HCT116 (cell line): ENCODE measurements at regions not wholly inside any gene's neighbourhood (a gene's known extent, or its start where the extent isn't known, plus 50 kb on each side); places are given as distances from the start of the nearest gene placed in this dataset.

Experiments
- ATAC-seq: fragments of 200-7000 bp; cut with Tn5 transposase; 2 replicates; pipeline ENCODE4 v1.9.1; 2020; ENCODE audit warnings: mild to moderate bottlenecking, moderate library complexity
- BruUV-seq: library from RNA; stranded (reverse); fragments of 400-500 nt; replicated peaks from 2 replicates; lab custom pipeline; 2021; lab: Mats Ljungman, UMichigan
- CTCF ChIA-PET: fragments of 300-600 bp; sonication (Branson Sonifier 250); formaldehyde crosslinking; loops from one replicate; lab custom pipeline; 2021; ENCODE audit warnings: antibody characterized with exemption; lab: Charles Lee
- POLR2A ChIA-PET: fragments of 300-600, 350-600 bp; sonication (Branson Sonifier 250); formaldehyde crosslinking; loops from one replicate; lab custom pipeline; 2021; ENCODE audit warnings: antibody characterized with exemption; lab: Charles Lee
- RAD21 ChIA-PET, 2 experiments: fragments of 300-600 bp; sonication (Branson Sonifier 250); formaldehyde crosslinking; loops; one replicate each; lab custom pipeline; 2023; ENCODE audit warnings: low total read pairs in 2 of 2; ENCODE audit not compliant: uncharacterized antibody in 2 of 2, unreplicated experiment in 2 of 2, low non-redundant PET in 1 of 2; lab: Charles Lee
- DNase-seq: peaks from one replicate; pipeline ENCODE4 v3.0.0-alpha.2; 2010; ENCODE audit warnings: low read depth, low spot score
- H2AFZ ChIP-seq: fragments of 200-600 bp; shearing (Covaris generic), sonication (generic); 2 replicates; pipeline ENCODE4 v1.6.1; 2017; ENCODE audit warnings: low read depth, mixed run types, mixed read lengths, antibody characterized with exemption, low read length; ENCODE audit not compliant: poor library complexity, severe bottlenecking
- H3K27ac ChIP-seq: 2 replicates; pipeline ENCODE4 v1.5.1; 2012; ENCODE audit warnings: low read depth, low read length
- H3K27me3 ChIP-seq: fragments of 200-600 bp; sonication (generic); 2 replicates; pipeline ENCODE4 v1.6.1; 2016; ENCODE audit warnings: mixed run types, low read length, mixed read lengths; ENCODE audit not compliant: insufficient read depth
- H3K36me3 ChIP-seq, 2 experiments: fragments of 200-500 bp in 1 of 2; fragments of 200-600 bp in 1 of 2; sonication (Bioruptor generic) in 1 of 2; sonication (generic) in 1 of 2; 2 replicates each; pipeline versions ENCODE4 v1.5.1 to v1.6.1; 2014 to 2016; ENCODE audit warnings: low read length in 2 of 2, inconsistent platforms in 1 of 2, mixed read lengths in 1 of 2, mixed run types in 1 of 2; ENCODE audit not compliant: insufficient read depth in 2 of 2, control insufficient read depth in 1 of 2
- H3K4me1 ChIP-seq, 2 experiments: fragments of 200-600 bp in 1 of 2; sonication (generic) in 1 of 2; 2 replicates each; pipeline versions ENCODE4 v1.5.1 to v1.6.1; 2012 to 2017; ENCODE audit warnings: low read length in 2 of 2, inconsistent platforms in 1 of 2, mild to moderate bottlenecking in 1 of 2, mixed read lengths in 1 of 2, mixed run types in 1 of 2, moderate library complexity in 1 of 2; ENCODE audit not compliant: insufficient read depth in 2 of 2, control insufficient read depth in 1 of 2
- H3K4me2 ChIP-seq: fragments of 200-600 bp; sonication (generic); 2 replicates; pipeline ENCODE4 v1.6.1; 2017; ENCODE audit warnings: mixed run types, low read length, mixed read lengths
- H3K4me3 ChIP-seq, 2 experiments: fragments of 200-600 bp in 1 of 2; sonication (generic) in 1 of 2; replicated peaks in 1 of 2; 2 replicates each; pipeline ENCODE4 v1.5.1; 2011 to 2016; ENCODE audit warnings: low read length in 2 of 2, control low read depth in 1 of 2, low read depth in 1 of 2, mild to moderate bottlenecking in 1 of 2, mixed read lengths in 1 of 2, mixed run types in 1 of 2
- H3K79me2 ChIP-seq: fragments of 200-600 bp; sonication (generic); 2 replicates; pipeline ENCODE4 v1.6.1; 2017; ENCODE audit warnings: mild to moderate bottlenecking, mixed run types, low read length, moderate library complexity, mixed read lengths; ENCODE audit not compliant: insufficient read depth
- H3K9ac ChIP-seq: fragments of 200-600 bp; sonication (generic); 2 replicates; pipeline ENCODE4 v1.6.1; 2016; ENCODE audit warnings: low read length, mixed read lengths
- H3K9me2 ChIP-seq: fragments of 200-600 bp; sonication (generic), shearing (Covaris generic); 2 replicates; pipeline ENCODE4 v1.6.1; 2017; ENCODE audit warnings: mixed run types, mild to moderate bottlenecking, moderate library complexity; ENCODE audit not compliant: insufficient read depth
- H3K9me3 ChIP-seq, 2 experiments: fragments of 200-500 bp in 1 of 2; fragments of 200-600 bp in 1 of 2; sonication (Bioruptor generic) in 1 of 2; sonication (generic) in 1 of 2; 2 replicates each; pipeline ENCODE4 v1.6.1; 2014 to 2017; ENCODE audit warnings: low read length in 2 of 2, mixed read lengths in 2 of 2, inconsistent platforms in 1 of 2, low read depth in 1 of 2, mild to moderate bottlenecking in 1 of 2, mixed run types in 1 of 2, moderate library complexity in 1 of 2; ENCODE audit not compliant: control insufficient read depth in 1 of 2, insufficient read depth in 1 of 2
- H4K20me1 ChIP-seq: fragments of 200-600 bp; sonication (generic), shearing (Covaris generic); 2 replicates; pipeline ENCODE4 v1.6.1; 2017; ENCODE audit warnings: mixed run types, mild to moderate bottlenecking, moderate library complexity; ENCODE audit not compliant: insufficient read depth
- ATF3 ChIP-seq: IDR thresholded peaks from 2 replicates; pipeline ENCODE4 v1.6.1; 2012
- CEBPB ChIP-seq: IDR thresholded peaks from 2 replicates; pipeline ENCODE4 v1.6.1; 2012; ENCODE audit warnings: low read depth
- CTCF ChIP-seq, 3 experiments: fragments of 200-600 bp in 1 of 3; sonication (generic) in 1 of 3; IDR thresholded peaks in 2 of 3; conservative IDR thresholded peaks in 1 of 3; 2 replicates each; pipeline ENCODE4 v1.5.1; 2012 to 2017; ENCODE audit warnings: low read depth in 2 of 3, low read length in 2 of 3, antibody characterized with exemption in 1 of 3, borderline replicate concordance in 1 of 3, control low read depth in 1 of 3, mild to moderate bottlenecking in 1 of 3, mixed read lengths in 1 of 3, mixed run types in 1 of 3, moderate library complexity in 1 of 3; ENCODE audit not compliant: insufficient read depth in 1 of 3
- EGR1 ChIP-seq: IDR thresholded peaks from 2 replicates; pipeline ENCODE4 v1.6.1; 2012; ENCODE audit warnings: low read depth
- ELF1 ChIP-seq: IDR thresholded peaks from 2 replicates; pipeline ENCODE4 v1.6.1; 2012; ENCODE audit warnings: low read depth, borderline replicate concordance
- EZH2 ChIP-seq: fragments of 200-600 bp; sonication (generic); IDR thresholded peaks from 2 replicates; pipeline ENCODE4 v1.6.1; 2017; ENCODE audit warnings: antibody characterized with exemption, mixed run types
- EZH2phosphoT487 ChIP-seq: fragments of 200-600 bp; IDR thresholded peaks from 2 replicates; pipeline ENCODE4 v1.6.1; 2018; ENCODE audit warnings: antibody characterized with exemption, borderline replicate concordance
- FOSL1 ChIP-seq: IDR thresholded peaks from 2 replicates; pipeline ENCODE4 v1.6.1; 2012; ENCODE audit warnings: low read depth
- POLR2A ChIP-seq: IDR thresholded peaks from 2 replicates; pipeline ENCODE4 v1.7.0; 2011; ENCODE audit warnings: borderline replicate concordance; ENCODE audit not compliant: insufficient read depth, insufficient read length; ENCODE audit errors: extremely low read depth
- POLR2AphosphoS5 ChIP-seq: IDR thresholded peaks from 2 replicates; pipeline ENCODE4 v1.6.1; 2011; ENCODE audit warnings: mild to moderate bottlenecking, low read depth, low read length, moderate library complexity
- REST ChIP-seq: IDR thresholded peaks from 2 replicates; pipeline ENCODE4 v1.6.1; 2012; ENCODE audit warnings: low read depth
- SIN3A ChIP-seq: IDR thresholded peaks from 2 replicates; pipeline ENCODE4 v1.6.1; 2012; ENCODE audit warnings: low read depth
- SP1 ChIP-seq: IDR thresholded peaks from 2 replicates; pipeline ENCODE4 v1.6.1; 2012; ENCODE audit warnings: low read depth
- SRF ChIP-seq: IDR thresholded peaks from 2 replicates; pipeline ENCODE4 v1.6.1; 2012; ENCODE audit warnings: low read depth
- TCF7L2 ChIP-seq: IDR thresholded peaks from 2 replicates; pipeline ENCODE4 v1.7.0; 2011; ENCODE audit warnings: borderline replicate concordance, inconsistent platforms; ENCODE audit not compliant: insufficient read depth, insufficient read length; ENCODE audit errors: extremely low read depth
- YY1 ChIP-seq: IDR thresholded peaks from 2 replicates; pipeline ENCODE4 v1.6.1; 2011; ENCODE audit warnings: low read length, low read depth, moderate library complexity, mild to moderate bottlenecking; ENCODE audit not compliant: insufficient replicate concordance; ENCODE audit errors: extremely low read depth
- ZNF274 ChIP-seq: fragments of 200-500 bp; sonication (Bioruptor generic); IDR thresholded peaks from 2 replicates; pipeline ENCODE4 v1.6.1; 2014; ENCODE audit warnings: mild to moderate bottlenecking, low read depth, low read length, inconsistent platforms
- intact Hi-C: fragments of 100-400 bp; cut with micrococcal nuclease; formaldehyde crosslinking; loops from 2 replicates; pipeline ENCODE4 v1.10.0; 2022

GRCh38 chr18:24764766-24765165 lies 304.3 kb downstream of the HRH4 start:
- RAD21 ChIA-PET, result no interaction called here
- Histone ChIP-seq H3K27me3 (no peaks in the 10 kb centered on the region), H3K9me2 (no peaks in the 10 kb centered on the region), H3K79me2 (no peaks in the 10 kb centered on the region), H3K36me3 (no peaks in the 10 kb centered on the region), H3K4me3 (no peak overlapping the region), H2AFZ (no peak overlapping the region), H3K4me1 (no peaks in the 10 kb centered on the region), H4K20me1 (no peaks in the 10 kb centered on the region), H3K9me3 (no peaks in the 10 kb centered on the region), H3K27ac (no peak overlapping the region), H3K4me2 (no peak overlapping the region), H3K9ac (no peak overlapping the region)
- POLR2A ChIA-PET, result no interaction called here
- no TSS peak for BruUV-seq
- intact Hi-C loops, result no loop called here
- TF ChIP-seq EZH2 (no peak), EGR1 (no peak), FOSL1 (no peak), SP1 (no peak), CEBPB (no peak)
- CTCF ChIA-PET, result no interaction called here
- DNase-seq, result no peak
- no peak for ATAC-seq

GRCh38 chr18:24766376-24766775 lies 305.9 kb downstream of the HRH4 start:
- H4K20me1 ChIP-seq, result no peaks in the 10 kb centered on the region
- DNase-seq (no peak), ATAC-seq (no peak)
- intact Hi-C loops, result no loop called here
- POLR2A ChIA-PET, result no interaction called here
- H3K36me3 ChIP-seq, result no peaks in the 10 kb centered on the region
- no peak overlapping the region for H3K4me2 ChIP-seq
- no peak overlapping the region for H3K9ac ChIP-seq
- H3K4me1 ChIP-seq, result no peaks in the 10 kb centered on the region
- no peaks in the 10 kb centered on the region for H3K9me2 ChIP-seq
- no peak overlapping the region for H3K27ac ChIP-seq
- H3K9me3 ChIP-seq, result no peaks in the 10 kb centered on the region
- RAD21 ChIA-PET, result no interaction called here
- CTCF ChIA-PET, result no interaction called here
- H3K4me3 ChIP-seq, result no peak overlapping the region
- no peak overlapping the region for H2AFZ ChIP-seq
- BruUV-seq, result no TSS peak
- no peaks in the 10 kb centered on the region for H3K27me3 ChIP-seq
- TF ChIP-seq POLR2A, result no peak
- TF ChIP-seq YY1, result no peak
- TF ChIP-seq REST, result no peak
- no peak for TF ChIP-seq SRF
- TF ChIP-seq CTCF (IDR thresholded peaks at IDR 0.05 in 2 of 3, conservative IDR thresholded peaks at IDR 0.05 in 1 of 3; ENCODE audit: borderline replicate concordance in 1 of 3, insufficient read depth in 1 of 3, low read depth in 2 of 3, low read length in 2 of 3), result no peak
- TF ChIP-seq ZNF274, result no peak
- TF ChIP-seq CEBPB, result no peak
- no peak for TF ChIP-seq EGR1
- TF ChIP-seq POLR2AphosphoS5, result no peak
- no peak for TF ChIP-seq ATF3
- no peak for TF ChIP-seq EZH2
- TF ChIP-seq SIN3A, result no peak
- no peak for TF ChIP-seq ELF1
- no peak for TF ChIP-seq EZH2phosphoT487
- no peak for TF ChIP-seq TCF7L2
- H3K79me2 ChIP-seq, result no peaks in the 10 kb centered on the region
